Suprapubic skin (tissue), 3 donors: ENCODE measurements at regions not wholly inside any gene's neighbourhood (a gene's known extent, or its start where the extent isn't known, plus 50 kb on each side); places are given as distances from the start of the nearest gene placed in this dataset.

Source experiments
- POLR2AphosphoS5 ChIP-seq, 3 donors: sonication (generic); formaldehyde crosslinking; IDR thresholded peaks; one replicate each; pipeline ENCODE4 v1.6.1; 2017; ENCODE audit warnings: antibody characterized with exemption in 3 of 3
- TF ChIP-seq, protein P1 (sequence below), 2 donors: fragments of 200-600 bp in 1 of 2; fragments of 450-650 bp in 1 of 2; sonication (generic) in 1 of 2; IDR thresholded peaks; one replicate each; pipeline ENCODE4 v1.5.1; 2016 to 2019; ENCODE audit warnings: antibody characterized with exemption in 2 of 2, mild to moderate bottlenecking in 1 of 2, moderate library complexity in 1 of 2

DNA sequence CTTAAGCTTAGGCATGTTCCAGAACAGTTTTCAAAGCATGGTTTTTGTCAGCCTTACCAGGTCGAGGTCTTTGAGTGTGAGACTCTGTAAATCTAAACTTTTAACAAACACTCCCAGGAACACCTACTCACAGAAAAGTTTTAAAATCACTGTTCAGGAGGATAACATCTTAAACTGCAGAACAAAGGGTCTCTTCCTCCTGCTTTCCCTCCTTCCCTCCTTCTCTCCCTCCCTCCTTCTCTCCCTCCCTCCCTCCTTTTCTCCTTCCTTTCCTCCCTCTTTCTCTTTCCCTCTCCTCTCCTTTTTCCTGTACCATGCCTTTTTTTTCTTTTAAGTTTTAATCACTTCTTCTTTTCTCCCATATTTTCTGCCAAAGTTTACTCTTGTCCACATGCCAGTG, 153.5 kb upstream of the MAF start:
- TF ChIP-seq, protein P1, sequence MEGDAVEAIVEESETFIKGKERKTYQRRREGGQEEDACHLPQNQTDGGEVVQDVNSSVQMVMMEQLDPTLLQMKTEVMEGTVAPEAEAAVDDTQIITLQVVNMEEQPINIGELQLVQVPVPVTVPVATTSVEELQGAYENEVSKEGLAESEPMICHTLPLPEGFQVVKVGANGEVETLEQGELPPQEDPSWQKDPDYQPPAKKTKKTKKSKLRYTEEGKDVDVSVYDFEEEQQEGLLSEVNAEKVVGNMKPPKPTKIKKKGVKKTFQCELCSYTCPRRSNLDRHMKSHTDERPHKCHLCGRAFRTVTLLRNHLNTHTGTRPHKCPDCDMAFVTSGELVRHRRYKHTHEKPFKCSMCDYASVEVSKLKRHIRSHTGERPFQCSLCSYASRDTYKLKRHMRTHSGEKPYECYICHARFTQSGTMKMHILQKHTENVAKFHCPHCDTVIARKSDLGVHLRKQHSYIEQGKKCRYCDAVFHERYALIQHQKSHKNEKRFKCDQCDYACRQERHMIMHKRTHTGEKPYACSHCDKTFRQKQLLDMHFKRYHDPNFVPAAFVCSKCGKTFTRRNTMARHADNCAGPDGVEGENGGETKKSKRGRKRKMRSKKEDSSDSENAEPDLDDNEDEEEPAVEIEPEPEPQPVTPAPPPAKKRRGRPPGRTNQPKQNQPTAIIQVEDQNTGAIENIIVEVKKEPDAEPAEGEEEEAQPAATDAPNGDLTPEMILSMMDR (IDR thresholded peaks at IDR 0.05): no peak
- TF ChIP-seq POLR2AphosphoS5 (IDR thresholded peaks at IDR 0.05): no peak
